H9 (cell line): ENCODE measurements at regions not wholly inside any gene's neighbourhood (a gene's known extent, or its start where the extent isn't known, plus 50 kb on each side); places are given as distances from the start of the nearest gene placed in this dataset.

Experiments
- DNase-seq: peaks from one replicate; pipeline ENCODE4 v3.0.0-alpha.2; 2017
- H2AFZ ChIP-seq: one replicate; pipeline ENCODE4 v1.6.1; 2013; ENCODE audit warnings: mild to moderate bottlenecking, low read length, control low read depth, moderate library complexity
- H2AK5ac ChIP-seq: 2 replicates; pipeline ENCODE4 v1.6.1; 2013; ENCODE audit warnings: low read length, control low read depth, mixed read lengths; ENCODE audit not compliant: insufficient read length
- H2BK120ac ChIP-seq: one replicate; pipeline ENCODE4 v1.6.1; 2013; ENCODE audit warnings: low read depth, mild to moderate bottlenecking, low read length, control low read depth, inconsistent platforms; ENCODE audit not compliant: poor library complexity, severe bottlenecking
- H2BK12ac ChIP-seq: 2 replicates; pipeline ENCODE4 v1.6.1; 2013; ENCODE audit warnings: low read length, control low read depth, mixed read lengths, low read depth; ENCODE audit not compliant: insufficient read length
- H2BK15ac ChIP-seq: 2 replicates; pipeline ENCODE4 v1.6.1; 2013; ENCODE audit warnings: low read depth, low read length, control low read depth
- H2BK20ac ChIP-seq: one replicate; pipeline ENCODE4 v1.6.1; 2013; ENCODE audit warnings: low read depth, mild to moderate bottlenecking, low read length, control low read depth, inconsistent platforms; ENCODE audit not compliant: poor library complexity, severe bottlenecking
- H2BK5ac ChIP-seq: 2 replicates; pipeline ENCODE4 v1.6.1; 2013; ENCODE audit warnings: low read length, control low read depth, mixed read lengths; ENCODE audit not compliant: insufficient read length
- H3K14ac ChIP-seq: 2 replicates; pipeline ENCODE4 v1.6.1; 2013; ENCODE audit warnings: low read length, control low read depth; ENCODE audit not compliant: insufficient read depth
- H3K18ac ChIP-seq: 2 replicates; pipeline ENCODE4 v1.6.1; 2013; ENCODE audit warnings: low read depth, mild to moderate bottlenecking, mixed read lengths, low read length, control low read depth; ENCODE audit not compliant: insufficient read length
- H3K23ac ChIP-seq: 2 replicates; pipeline ENCODE4 v1.6.1; 2013; ENCODE audit warnings: low read length, control low read depth, mixed read lengths, low read depth; ENCODE audit not compliant: insufficient read length
- H3K23me2 ChIP-seq: 2 replicates; pipeline ENCODE4 v1.6.1; 2013; ENCODE audit warnings: low read depth, mild to moderate bottlenecking, mixed read lengths, low read length, control low read depth; ENCODE audit not compliant: insufficient read length, poor library complexity, severe bottlenecking
- H3K27ac ChIP-seq: 2 replicates; pipeline ENCODE4 v1.5.1; 2013; ENCODE audit warnings: low read length, control low read depth, mixed read lengths, low read depth; ENCODE audit not compliant: insufficient read length
- H3K27me3 ChIP-seq: 2 replicates; pipeline ENCODE4 v1.6.1; 2013; ENCODE audit warnings: low read length, control low read depth, inconsistent platforms; ENCODE audit not compliant: insufficient read depth
- H3K4ac ChIP-seq: 2 replicates; pipeline ENCODE4 v1.6.1; 2013; ENCODE audit warnings: low read depth, mild to moderate bottlenecking, control low read depth, inconsistent platforms, low read length, moderate library complexity
- H3K4me1 ChIP-seq: 2 replicates; pipeline ENCODE4 v1.6.1; 2013; ENCODE audit warnings: low read length, control low read depth, inconsistent platforms; ENCODE audit not compliant: insufficient read depth
- H3K4me2 ChIP-seq: 2 replicates; pipeline ENCODE4 v1.6.1; 2013; ENCODE audit warnings: low read length, control low read depth, mixed read lengths; ENCODE audit not compliant: insufficient read length, insufficient read depth
- H3K56ac ChIP-seq: 2 replicates; pipeline ENCODE4 v1.6.1; 2013; ENCODE audit warnings: low read depth, mild to moderate bottlenecking, mixed read lengths, low read length, control low read depth; ENCODE audit not compliant: insufficient read length
- H3K79me1 ChIP-seq: 2 replicates; pipeline ENCODE4 v1.6.1; 2013; ENCODE audit warnings: low read depth, mild to moderate bottlenecking, moderate library complexity, low read length, control low read depth, inconsistent platforms; ENCODE audit not compliant: insufficient read depth, poor library complexity, severe bottlenecking
- H3K79me2 ChIP-seq: 2 replicates; pipeline ENCODE4 v1.6.1; 2013; ENCODE audit warnings: low read length, control low read depth, inconsistent platforms; ENCODE audit not compliant: insufficient read depth
- H3K9ac ChIP-seq: 2 replicates; pipeline ENCODE4 v1.6.1; 2013; ENCODE audit warnings: low read length, control low read depth, mixed read lengths; ENCODE audit not compliant: insufficient read length; ENCODE audit errors: extremely low read depth
- H3K9me3 ChIP-seq: one replicate; pipeline ENCODE4 v1.6.1; 2013; ENCODE audit warnings: low read depth, low read length, inconsistent platforms; ENCODE audit not compliant: control insufficient read depth
- H3T11ph ChIP-seq: one replicate; pipeline ENCODE4 v1.6.1; 2013; ENCODE audit warnings: mild to moderate bottlenecking, low read length, control low read depth, inconsistent platforms
- H4K20me1 ChIP-seq: one replicate; pipeline ENCODE4 v1.6.1; 2013; ENCODE audit not compliant: control insufficient read depth, insufficient read length, insufficient read depth
- H4K5ac ChIP-seq: 2 replicates; pipeline ENCODE4 v1.6.1; 2013; ENCODE audit warnings: low read depth, mild to moderate bottlenecking, mixed read lengths, low read length, control low read depth; ENCODE audit not compliant: insufficient read length
- H4K8ac ChIP-seq: replicated peaks from 2 replicates; pipeline ENCODE4 v1.6.1; 2013; ENCODE audit warnings: low read length, control low read depth, mixed read lengths, low read depth; ENCODE audit not compliant: insufficient read length
- H4K91ac ChIP-seq: 2 replicates; pipeline ENCODE4 v1.6.1; 2013; ENCODE audit warnings: low read depth, mild to moderate bottlenecking, moderate library complexity, mixed read lengths, low read length, control low read depth; ENCODE audit not compliant: insufficient read length
- H3K27ac Mint-ChIP-seq, 3 experiments: 2 replicates in 2 of 3; 3 replicates in 1 of 3; pipeline ENCODE4 v1.8.0; 2020 to 2021; ENCODE audit warnings: mixed read lengths in 3 of 3, mild to moderate bottlenecking in 1 of 3, moderate library complexity in 1 of 3
- H3K27me3 Mint-ChIP-seq: 2 replicates; pipeline ENCODE4 v1.8.0; 2021; ENCODE audit warnings: low read depth, mild to moderate bottlenecking, moderate library complexity, mixed read lengths
- H3K36me3 Mint-ChIP-seq, 3 experiments: 2 replicates in 2 of 3; 3 replicates in 1 of 3; pipeline ENCODE4 v1.8.0; 2020 to 2021; ENCODE audit warnings: low read depth in 3 of 3, mixed read lengths in 3 of 3; ENCODE audit not compliant: insufficient read depth in 1 of 3
- H3K4me1 Mint-ChIP-seq, 2 experiments: 2 replicates each; pipeline ENCODE4 v1.8.0; 2020; ENCODE audit warnings: mixed read lengths in 2 of 2
- H3K4me3 Mint-ChIP-seq, 2 experiments: 2 replicates in 1 of 2; 3 replicates in 1 of 2; pipeline ENCODE4 v1.8.0; 2020 to 2021; ENCODE audit warnings: mild to moderate bottlenecking in 2 of 2, mixed read lengths in 2 of 2, moderate library complexity in 1 of 2
- H3K9me3 Mint-ChIP-seq, 2 experiments: 2 replicates in 1 of 2; 3 replicates in 1 of 2; pipeline ENCODE4 v1.8.0; 2020; ENCODE audit warnings: mild to moderate bottlenecking in 2 of 2, mixed read lengths in 2 of 2, moderate library complexity in 1 of 2
- TF ChIP-seq, protein P1 (sequence below): fragments of 200-600 bp; sonication (generic); conservative IDR thresholded peaks from 3 replicates; pipeline ENCODE4 v1.8.0; 2021; ENCODE audit warnings: antibody characterized with exemption, mild to moderate bottlenecking

- Histone ChIP-seq H3K9ac (no peak overlapping the region), H4K91ac (no peak overlapping the region), H4K8ac (no peak overlapping the region), H3K18ac (no peak overlapping the region), H3K23ac (no peak overlapping the region), H4K20me1 (no peaks in the 10 kb centered on the region), H2BK15ac (no peak overlapping the region), H2AFZ (no peak overlapping the region), H2AK5ac (no peak overlapping the region), H3K14ac (no peak overlapping the region), H3K79me2 (no peaks in the 10 kb centered on the region), H2BK12ac (no peak overlapping the region), H3K4me1 (peaks cover 1% of the 10 kb centered on the region; the same call in 1 of the 2 replicates), H2BK5ac (no peak overlapping the region), H3K4ac (no peak overlapping the region), H3K27me3 (no peaks in the 10 kb centered on the region), H3K56ac (no peak overlapping the region), H3K23me2 (no peaks in the 10 kb centered on the region), H2BK120ac (no peak overlapping the region), H3K9me3 (no peaks in the 10 kb centered on the region), H4K5ac (no peak overlapping the region), H2BK20ac (no peak overlapping the region), H3T11ph (no peak overlapping the region), H3K4me2 (no peak overlapping the region), H3K79me1 (no peaks in the 10 kb centered on the region), H3K27ac (no peak overlapping the region)
- DNase-seq, result no peak
- no peak overlapping the region for H3K27ac Mint-ChIP-seq
- H3K36me3 Mint-ChIP-seq, result no peaks in the 10 kb centered on the region
- no peak overlapping the region for H3K4me3 Mint-ChIP-seq
- H3K27me3 Mint-ChIP-seq, result no peaks in the 10 kb centered on the region
- peaks cover 14 to 28% of the 10 kb centered on the region in 2 experiments for H3K4me1 Mint-ChIP-seq
- TF ChIP-seq, protein P1, sequence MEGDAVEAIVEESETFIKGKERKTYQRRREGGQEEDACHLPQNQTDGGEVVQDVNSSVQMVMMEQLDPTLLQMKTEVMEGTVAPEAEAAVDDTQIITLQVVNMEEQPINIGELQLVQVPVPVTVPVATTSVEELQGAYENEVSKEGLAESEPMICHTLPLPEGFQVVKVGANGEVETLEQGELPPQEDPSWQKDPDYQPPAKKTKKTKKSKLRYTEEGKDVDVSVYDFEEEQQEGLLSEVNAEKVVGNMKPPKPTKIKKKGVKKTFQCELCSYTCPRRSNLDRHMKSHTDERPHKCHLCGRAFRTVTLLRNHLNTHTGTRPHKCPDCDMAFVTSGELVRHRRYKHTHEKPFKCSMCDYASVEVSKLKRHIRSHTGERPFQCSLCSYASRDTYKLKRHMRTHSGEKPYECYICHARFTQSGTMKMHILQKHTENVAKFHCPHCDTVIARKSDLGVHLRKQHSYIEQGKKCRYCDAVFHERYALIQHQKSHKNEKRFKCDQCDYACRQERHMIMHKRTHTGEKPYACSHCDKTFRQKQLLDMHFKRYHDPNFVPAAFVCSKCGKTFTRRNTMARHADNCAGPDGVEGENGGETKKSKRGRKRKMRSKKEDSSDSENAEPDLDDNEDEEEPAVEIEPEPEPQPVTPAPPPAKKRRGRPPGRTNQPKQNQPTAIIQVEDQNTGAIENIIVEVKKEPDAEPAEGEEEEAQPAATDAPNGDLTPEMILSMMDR, result no peak
- H3K9me3 Mint-ChIP-seq, result no peaks in the 10 kb centered on the region
Observed at GRCh38 chr20:11332381-11332780, 585.3 kb upstream of the BTBD3 start.
